HG03045 (cell line): ENCODE measurements at regions not wholly inside any gene's neighbourhood (a gene's known extent, or its start where the extent isn't known, plus 50 kb on each side); places are given as distances from the start of the nearest gene placed in this dataset.

Source experiments
- ATAC-seq: cut with Tn5 transposase; IDR thresholded peaks from one replicate; pipeline ENCODE4 v1.9.1; 2021; ENCODE audit warnings: mild to moderate bottlenecking, moderate library complexity; ENCODE audit not compliant: unreplicated experiment

GRCh38 chr14:84819528-84819927 lies 710.4 kb upstream of the FLRT2 start:
- no peak for ATAC-seq

- ATAC-seq: no peak
Observed at GRCh38 chr14:84825481-84826251, 704.3 kb upstream of the FLRT2 start.

DNA sequence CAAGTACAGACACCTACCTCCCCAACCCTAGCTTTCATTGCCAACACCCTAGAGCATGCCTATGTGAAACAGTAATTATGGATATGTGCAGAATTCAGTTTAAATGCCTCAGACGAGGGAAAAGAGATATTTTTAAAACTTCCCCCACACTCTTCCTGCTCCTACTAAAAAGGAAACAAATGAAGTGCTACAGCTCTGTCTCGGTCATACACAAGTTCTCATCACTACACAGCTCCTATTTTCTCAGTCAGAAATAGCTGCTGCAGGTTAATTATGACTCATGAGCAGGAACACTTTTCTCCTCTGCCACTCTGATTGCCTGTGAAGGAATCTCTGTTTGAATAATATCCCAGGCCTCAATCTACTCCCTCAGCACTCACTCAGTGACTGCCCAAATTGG lies 703.6 kb upstream of the FLRT2 start:
- ATAC-seq: no peak

DNA sequence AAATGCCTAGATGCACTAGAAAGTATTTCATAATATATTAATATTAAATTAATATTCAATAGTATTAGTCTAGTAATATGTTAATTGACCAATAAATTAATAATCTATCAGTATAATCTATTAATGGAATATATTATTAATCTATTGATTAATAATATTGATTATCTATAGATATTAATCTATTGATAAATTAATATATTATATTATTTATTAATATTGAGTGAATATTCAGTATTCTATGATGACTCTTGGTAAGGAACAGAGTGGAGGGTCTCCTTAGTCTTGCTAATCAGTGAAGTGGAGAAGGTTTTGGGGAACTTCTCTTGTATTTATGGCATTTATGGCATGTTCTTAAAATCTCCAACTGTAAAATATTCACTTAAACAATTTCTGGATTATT lies 679.3 kb upstream of the FLRT2 start:
- ATAC-seq: no peak

DNA sequence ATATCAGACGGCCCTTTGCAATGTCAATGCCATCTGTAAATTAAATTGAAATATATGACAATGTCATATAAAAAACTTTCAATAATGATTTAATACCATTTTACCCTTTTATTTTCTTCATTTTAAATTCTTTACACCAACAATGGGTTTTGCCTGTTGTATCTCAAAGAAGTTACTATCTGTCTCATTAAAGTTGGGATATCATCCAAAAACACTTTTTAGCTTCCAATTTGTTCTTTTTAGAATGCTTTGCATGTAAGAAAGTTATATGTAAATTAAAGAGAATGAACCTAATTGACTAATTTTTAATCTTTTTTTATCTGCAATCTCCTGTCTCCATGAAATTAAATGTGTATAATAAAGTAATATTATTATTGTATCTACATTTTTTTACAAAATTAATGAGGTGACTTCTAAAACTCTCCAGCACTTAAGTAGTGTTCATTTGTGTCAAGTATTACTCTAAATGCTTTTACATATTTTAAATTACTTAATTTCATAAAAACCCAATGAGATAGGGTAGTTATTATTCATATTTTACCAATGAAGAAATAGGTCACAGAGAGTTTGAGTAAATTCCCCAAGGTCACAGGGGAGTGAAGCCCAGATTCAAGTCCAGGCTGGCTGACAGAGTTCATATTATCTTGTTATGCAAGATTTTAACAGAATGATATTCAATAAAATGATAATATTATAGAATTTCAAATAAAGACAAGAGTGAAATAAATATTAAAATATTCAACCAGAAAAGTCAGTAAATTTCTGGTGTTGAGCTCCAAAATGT lies 673.0 kb upstream of the FLRT2 start:
- ATAC-seq: no peak

GRCh38 chr14:84857571-84857970 lies 672.4 kb upstream of the FLRT2 start:
- no peak for ATAC-seq

DNA sequence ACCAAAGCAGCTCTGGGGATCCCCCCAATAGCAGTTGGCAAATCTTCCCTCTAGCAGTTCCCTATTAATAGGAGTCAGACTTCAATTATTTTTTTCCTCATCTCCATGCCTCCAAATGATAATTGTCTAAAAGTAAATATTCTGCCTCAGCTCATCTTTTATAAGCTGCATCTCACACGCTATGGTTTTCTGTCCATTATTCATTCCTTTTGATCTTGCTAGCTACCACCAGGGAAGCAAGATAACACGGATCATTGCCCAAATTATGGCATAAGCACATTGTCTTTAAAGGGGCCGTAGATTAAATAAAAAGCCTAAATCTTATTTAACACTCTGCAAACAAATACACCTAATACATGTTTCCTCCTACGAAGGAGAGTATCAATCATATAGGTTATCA lies 670.8 kb upstream of the FLRT2 start:
- no peak for ATAC-seq

DNA sequence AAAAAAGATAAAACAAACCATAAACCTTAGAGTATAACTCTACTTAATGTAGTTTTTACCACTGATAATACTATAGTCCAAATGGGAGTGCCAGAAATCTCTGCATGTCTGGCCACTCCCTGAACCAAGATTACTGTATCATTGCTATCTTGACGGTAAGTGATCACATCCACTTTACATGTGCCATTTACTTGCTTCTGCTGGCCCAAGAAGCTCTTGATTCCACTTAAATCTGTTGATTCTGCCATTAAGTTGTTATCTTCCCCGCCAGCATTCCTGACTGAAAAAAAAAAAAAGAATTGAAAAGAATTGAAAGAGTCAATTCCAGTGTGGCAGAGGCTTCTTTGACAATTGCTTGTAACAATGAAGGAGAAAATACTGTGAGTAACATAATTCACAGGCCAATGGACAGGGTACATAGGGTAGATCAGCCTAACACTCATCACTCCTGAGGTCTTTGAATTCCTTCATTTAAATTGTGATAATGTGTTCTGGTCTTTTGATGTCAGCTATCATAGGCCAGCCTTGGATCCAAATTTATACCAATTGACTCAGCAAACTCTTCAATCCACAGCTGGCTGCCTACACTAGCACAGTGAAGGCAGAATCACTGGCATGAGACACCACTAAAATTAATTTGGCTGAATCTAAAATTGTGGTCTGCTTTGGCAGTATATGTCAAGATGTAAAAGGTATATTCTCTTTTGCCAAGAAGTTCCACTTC lies 665.2 kb upstream of the FLRT2 start:
- ATAC-seq: no peak

GRCh38 chr14:84871734-84872133 lies 658.2 kb upstream of the FLRT2 start:
- ATAC-seq: no peak

DNA sequence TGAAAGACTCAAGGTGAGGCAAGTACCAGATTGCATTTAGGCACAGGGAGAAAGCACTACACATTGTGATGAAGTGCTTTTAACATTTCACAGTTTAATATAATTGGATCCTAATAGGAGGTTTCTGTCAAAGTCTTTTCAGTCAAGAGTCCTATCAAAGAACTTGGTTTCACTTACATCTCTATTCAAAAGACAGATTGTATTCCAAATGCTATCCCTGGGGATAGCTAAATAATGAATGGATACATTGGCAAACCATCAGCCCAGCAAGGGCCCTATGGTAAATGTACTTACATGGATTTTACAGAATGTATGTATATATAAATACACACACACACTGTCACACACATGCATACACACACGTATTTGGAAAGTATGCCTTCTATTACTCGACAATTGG lies 655.5 kb upstream of the FLRT2 start:
- no peak for ATAC-seq

DNA sequence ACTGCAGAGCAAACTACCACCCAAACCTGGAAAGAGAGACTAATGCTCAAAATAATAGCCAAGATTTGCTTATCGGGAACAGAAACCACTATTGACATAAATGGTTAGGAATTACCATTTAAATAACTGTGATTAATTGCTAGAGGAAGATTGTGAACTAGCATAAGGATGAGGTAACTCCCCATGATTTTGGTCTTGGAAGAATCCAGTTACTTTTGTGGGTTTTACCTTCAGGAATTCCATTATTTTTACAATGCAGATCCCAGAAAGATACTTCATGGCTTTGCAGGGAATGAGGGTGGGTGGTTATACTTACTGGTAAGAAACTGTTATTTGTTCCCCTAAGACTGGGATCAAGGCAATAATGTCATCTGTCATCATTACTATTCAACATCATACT lies 652.9 kb upstream of the FLRT2 start:
- ATAC-seq: no peak

DNA sequence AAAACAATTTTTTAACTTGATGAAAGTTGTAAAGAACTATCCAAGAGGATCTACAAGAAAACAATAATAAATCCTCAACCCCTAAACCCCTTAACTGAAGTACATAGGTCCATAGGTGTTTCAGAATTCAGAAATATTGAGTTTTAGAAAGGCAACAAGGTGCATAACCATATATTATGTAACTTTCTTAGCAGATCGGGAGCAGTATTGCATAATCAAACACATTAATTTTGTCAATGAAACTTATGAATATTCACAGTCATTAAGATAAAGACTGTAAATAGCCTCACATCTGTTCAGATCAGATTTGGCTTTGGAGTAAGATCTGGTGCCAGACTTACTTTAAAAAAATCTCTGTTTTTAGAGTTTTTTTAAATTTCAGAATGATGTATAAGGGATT lies 647.1 kb upstream of the FLRT2 start:
- ATAC-seq: no peak

DNA sequence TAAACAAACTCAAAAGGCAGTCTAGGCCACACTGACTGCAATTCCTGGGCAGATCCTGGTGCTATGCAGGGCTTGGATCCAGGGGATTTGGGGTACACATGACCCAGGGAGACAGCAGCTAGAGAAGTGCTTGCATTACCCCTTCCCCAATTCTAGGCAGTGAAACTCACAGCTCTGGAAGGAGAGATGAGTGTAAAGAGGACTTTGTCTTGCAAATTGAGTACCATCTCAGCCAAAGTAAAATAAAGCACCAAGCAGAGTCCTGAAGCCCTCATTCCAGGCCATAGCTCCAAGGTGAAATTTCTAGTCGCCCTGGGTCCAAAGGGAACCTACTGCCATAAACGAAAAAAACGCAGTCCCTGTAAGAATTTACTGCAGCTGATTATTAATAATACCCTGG lies 644.9 kb upstream of the FLRT2 start:
- no peak for ATAC-seq

GRCh38 chr14:84891404-84891803 lies 638.5 kb upstream of the FLRT2 start:
- ATAC-seq: no peak

DNA sequence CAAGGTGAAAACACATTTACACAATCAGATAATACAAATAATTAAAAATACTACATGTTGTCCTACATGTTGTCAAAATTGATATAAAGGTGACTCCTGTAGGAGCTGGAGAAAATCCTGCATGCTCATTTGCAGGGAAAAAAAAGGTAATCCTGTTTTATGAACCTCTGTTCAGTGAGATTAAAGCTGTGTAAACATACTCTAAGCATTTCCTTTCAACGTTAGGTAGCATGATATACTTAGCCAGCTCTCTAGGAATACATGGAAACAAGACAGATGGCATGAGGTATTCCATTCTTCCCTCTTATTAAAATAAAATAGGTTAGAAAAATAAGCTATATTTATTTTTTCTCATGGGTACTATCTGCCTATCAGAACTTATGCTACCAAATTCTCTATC lies 635.7 kb upstream of the FLRT2 start:
- no peak for ATAC-seq

DNA sequence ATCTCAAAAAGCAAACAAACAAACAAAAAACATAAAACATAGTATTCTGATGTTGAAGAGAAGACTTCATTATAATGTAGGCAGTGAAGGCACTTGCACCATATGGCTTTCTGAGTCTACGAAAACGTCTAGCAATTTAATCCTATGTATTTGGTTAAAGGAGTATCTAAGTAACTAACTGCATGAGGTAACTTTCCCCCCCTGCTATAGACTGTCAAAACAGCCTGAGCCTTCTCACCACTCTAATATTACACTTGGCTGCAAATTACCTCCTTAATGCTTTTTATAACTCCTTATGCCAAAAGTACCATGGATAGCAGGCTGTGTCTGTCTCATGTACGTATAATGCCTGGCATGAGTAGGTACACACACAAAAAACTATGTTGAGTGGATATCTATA lies 607.6 kb upstream of the FLRT2 start:
- ATAC-seq: no peak

- no peak for ATAC-seq
Observed at GRCh38 chr14:84926656-84927055, 603.3 kb upstream of the FLRT2 start.

DNA sequence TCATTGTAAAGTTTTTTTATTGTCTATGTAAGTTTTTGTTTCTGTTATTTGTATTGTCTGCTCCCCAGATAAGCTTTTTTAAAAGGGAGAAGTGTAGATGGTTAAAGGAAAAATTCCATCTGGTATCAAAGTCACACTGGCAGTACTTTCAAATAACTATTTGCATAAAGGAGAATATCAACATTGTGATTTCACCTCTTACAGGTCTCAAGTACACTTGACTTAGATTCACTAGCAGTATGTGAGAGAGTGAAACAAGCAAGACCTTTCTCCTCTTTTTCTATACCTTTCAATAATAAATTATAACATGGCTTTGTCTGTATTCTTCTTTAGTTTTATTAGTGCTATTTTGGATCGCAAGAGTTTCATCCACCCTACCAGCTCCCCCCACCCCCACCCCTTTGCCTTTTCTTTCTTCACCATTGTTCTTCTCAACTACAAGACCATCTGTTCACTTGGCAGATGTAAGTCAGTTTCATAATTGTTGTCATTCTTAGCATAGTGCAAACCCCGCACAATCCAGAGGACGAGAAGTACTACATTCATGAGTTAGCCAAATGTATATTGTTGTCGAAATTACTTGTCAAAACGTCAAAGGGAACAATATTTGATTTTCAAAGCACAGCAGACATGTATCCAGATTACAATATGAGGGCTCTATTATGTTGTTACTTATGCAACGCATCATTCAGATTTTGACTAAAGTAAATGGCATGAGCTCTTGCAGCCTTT lies 602.7 kb upstream of the FLRT2 start:
- no peak for ATAC-seq

GRCh38 chr14:84929086-84929485 lies 600.9 kb upstream of the FLRT2 start:
- no peak for ATAC-seq

DNA sequence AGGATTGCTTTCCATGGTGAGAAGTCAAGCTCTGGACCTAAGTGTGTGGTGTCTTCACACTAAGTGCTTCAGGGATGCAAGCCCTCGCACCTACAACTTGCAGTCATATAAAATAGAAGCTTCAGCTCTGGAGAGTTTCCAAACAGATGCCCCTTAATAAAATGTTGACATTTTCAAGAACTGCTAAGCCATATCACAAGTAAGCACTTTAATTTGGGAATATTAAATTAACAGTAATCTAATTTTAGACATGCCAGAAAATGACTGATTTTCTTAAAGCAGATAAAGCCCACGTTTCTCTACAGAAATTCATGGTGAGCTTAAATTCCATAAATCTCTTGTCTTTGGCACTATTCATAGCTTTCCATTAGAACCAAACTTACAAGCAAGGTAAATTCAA lies 600.1 kb upstream of the FLRT2 start:
- no peak for ATAC-seq

- no peak for ATAC-seq
Observed at GRCh38 chr14:84937016-84937415, 592.9 kb upstream of the FLRT2 start.
